LNCaP clone FGC (cell line): ENCODE measurements at regions not wholly inside any gene's neighbourhood (a gene's known extent, or its start where the extent isn't known, plus 50 kb on each side); places are given as distances from the start of the nearest gene placed in this dataset.

Experiments used
- DNase-seq: peaks from one replicate; pipeline ENCODE4 v3.0.0-alpha.2; 2011; ENCODE audit warnings: low read depth
- H3K4me3 ChIP-seq: 2 replicates; pipeline ENCODE4 v1.5.1; 2011; ENCODE audit warnings: mild to moderate bottlenecking, low read depth, low read length, control low read depth
- TF ChIP-seq, protein P1 (sequence below): IDR thresholded peaks from 2 replicates; pipeline ENCODE4 v1.5.1; 2012; ENCODE audit warnings: mild to moderate bottlenecking; ENCODE audit not compliant: control insufficient read depth, insufficient read depth; ENCODE audit errors: extremely low read depth

DNA sequence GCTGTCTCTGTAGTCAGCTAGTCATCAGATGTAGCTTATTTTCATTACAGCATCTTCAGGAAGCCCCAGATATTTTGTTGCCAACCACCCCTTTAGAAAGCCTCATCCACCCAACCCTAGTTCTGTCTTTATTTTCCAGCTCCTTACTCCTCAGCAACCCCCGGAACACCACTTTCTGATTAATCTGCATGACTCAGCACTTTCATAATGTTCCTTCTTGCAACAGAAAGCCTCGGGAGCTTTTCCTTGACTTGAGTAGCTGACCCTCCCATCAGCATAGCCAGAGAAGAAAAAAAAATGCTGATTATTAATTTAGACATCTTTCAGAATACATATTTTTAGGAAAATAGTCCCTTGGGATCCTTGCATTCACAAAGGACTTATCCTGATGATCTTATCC, 244.0 kb upstream of the CXCL12 start:
- H3K4me3 ChIP-seq = no peak overlapping the region
- DNase-seq = no peak
- TF ChIP-seq, protein P1, sequence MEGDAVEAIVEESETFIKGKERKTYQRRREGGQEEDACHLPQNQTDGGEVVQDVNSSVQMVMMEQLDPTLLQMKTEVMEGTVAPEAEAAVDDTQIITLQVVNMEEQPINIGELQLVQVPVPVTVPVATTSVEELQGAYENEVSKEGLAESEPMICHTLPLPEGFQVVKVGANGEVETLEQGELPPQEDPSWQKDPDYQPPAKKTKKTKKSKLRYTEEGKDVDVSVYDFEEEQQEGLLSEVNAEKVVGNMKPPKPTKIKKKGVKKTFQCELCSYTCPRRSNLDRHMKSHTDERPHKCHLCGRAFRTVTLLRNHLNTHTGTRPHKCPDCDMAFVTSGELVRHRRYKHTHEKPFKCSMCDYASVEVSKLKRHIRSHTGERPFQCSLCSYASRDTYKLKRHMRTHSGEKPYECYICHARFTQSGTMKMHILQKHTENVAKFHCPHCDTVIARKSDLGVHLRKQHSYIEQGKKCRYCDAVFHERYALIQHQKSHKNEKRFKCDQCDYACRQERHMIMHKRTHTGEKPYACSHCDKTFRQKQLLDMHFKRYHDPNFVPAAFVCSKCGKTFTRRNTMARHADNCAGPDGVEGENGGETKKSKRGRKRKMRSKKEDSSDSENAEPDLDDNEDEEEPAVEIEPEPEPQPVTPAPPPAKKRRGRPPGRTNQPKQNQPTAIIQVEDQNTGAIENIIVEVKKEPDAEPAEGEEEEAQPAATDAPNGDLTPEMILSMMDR = no peak

DNA sequence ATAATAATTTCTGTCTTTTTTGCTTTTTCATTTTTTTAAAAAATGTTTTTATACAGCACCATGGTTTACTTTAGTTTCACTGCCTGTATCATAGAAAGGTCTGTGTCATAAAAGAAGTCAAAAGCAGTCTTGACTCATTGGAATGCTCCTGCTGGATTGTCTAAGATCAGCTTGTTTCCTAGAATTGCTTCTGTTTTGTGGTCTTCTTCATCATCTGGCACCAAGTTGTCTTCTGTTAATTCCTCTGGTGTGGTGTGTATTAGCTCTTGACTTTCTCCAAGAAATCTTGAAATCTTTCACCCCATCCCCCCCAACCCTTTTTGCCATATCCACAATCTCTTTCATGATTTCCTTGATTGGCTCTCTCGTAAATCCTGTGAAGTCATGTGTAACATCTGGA, 250.3 kb upstream of the CXCL12 start:
- no peak for DNase-seq
- H3K4me3 ChIP-seq = no peak overlapping the region
- TF ChIP-seq, protein P1 = no peak

DNA sequence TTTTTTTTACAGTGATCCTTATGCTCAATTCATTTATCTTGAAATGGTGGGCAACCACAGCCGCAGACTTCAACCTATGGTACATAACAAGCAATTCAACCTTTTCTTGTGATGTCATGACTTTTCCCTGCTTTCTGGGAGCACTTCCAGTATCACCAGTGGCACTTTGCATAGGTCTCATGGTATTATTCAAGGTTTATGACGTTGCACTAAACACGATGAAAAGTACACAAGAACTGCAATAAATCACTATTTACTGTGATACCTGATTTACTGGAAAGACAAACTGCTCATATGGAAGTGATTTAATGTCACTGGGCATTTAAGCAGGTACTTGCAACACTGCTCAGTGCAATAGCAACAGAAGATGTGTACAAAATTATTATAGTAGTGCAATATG, 251.7 kb upstream of the CXCL12 start:
- H3K4me3 ChIP-seq = no peak overlapping the region

DNA sequence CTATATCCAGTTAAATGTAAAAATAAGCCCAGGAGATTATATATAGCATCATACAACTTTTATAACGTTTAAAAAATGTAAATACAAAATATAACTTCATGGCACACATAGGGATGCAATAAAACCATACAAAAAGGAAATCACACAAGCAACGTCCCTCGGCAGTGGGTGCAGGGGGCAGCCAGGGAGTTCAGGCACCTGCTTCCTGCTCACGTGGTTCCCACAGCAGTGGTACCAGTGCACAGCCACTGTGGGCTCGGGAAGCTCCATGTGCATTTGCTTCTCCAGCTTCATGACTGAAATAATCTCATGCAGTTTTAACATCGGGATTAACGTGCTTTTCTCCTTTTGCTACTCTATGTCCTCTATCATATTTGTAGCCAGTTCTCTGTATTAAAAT, 255.5 kb upstream of the CXCL12 start:
- DNase-seq = no peak
- TF ChIP-seq, protein P1 = no peak
- H3K4me3 ChIP-seq = no peak overlapping the region

More for the DNA sequence above, 251.7 kb upstream of the CXCL12 start:
- DNase-seq = peak; percentile 97
- TF ChIP-seq, protein P1 = no peak

DNA sequence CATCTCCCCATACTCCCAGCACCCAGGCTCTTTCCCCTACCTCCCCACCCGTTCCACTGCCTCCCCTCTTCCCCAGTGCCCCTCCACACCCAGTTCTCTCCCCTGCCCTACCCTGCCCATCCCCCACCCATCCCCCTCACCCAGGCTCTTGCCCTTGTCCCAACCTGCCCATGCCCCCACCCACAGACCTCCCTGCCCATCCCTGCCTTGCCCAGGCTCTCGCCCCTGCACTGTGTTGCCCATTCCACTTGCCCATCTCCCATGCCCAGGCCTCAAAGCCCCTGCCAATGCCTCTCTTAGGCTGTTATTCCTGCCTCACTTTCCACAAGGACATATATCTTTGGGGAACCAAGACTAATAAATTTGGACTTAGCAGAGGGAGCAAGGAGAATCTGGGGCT, 262.6 kb upstream of the CXCL12 start:
- DNase-seq = no peak
- H3K4me3 ChIP-seq = no peak overlapping the region
- TF ChIP-seq, protein P1 = no peak

DNA sequence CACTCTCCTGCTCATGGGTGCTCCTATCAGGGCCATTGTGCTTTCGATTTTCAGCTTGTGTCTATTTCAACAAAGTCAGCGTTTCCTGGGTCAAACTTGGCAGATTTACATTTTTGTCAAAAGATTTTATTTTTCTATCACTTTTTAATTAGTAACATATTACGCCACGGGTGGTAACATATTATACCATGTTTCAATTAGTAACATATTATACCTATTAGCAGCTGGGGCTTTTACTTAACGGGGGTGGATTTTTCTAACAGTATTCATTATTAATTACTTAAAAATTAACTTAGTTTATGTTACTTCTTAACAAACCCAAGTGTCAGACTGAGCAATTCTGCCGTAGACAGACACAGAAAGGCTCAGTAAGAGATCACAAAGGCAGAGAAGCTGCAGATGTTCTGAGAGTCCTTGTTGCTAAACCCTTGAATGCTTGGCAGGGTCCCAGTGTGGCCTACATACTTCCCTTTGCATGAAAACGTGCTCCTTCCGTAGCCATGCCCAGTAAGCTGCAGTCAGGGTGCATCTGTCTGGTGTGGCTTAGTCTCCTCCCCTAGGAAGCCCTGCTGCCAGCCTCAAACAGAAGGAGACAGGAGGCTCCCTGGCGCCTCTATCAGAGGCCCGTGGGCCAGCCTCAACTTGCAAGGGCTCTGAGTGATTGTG, 263.1 kb upstream of the CXCL12 start:
- H3K4me3 ChIP-seq = no peak overlapping the region
- no peak for DNase-seq
- TF ChIP-seq, protein P1 = no peak
